ENCODE measurements at regions not wholly inside any gene's neighbourhood (a gene's known extent, or its start where the extent isn't known, plus 50 kb on each side); places are given as distances from the start of the nearest gene placed in this dataset.

- TF ChIP-seq CREB5 (CRISPR knock-in tag; IDR thresholded peaks at IDR 0.05; ENCODE audit: low read depth) = no peak
- no peak for TF ChIP-seq RARB (CRISPR knock-in tag; IDR thresholded peaks at IDR 0.05)
- TF ChIP-seq SNAI2 (CRISPR knock-in tag; IDR thresholded peaks at IDR 0.05) = no peak
- TF ChIP-seq, protein P1, sequence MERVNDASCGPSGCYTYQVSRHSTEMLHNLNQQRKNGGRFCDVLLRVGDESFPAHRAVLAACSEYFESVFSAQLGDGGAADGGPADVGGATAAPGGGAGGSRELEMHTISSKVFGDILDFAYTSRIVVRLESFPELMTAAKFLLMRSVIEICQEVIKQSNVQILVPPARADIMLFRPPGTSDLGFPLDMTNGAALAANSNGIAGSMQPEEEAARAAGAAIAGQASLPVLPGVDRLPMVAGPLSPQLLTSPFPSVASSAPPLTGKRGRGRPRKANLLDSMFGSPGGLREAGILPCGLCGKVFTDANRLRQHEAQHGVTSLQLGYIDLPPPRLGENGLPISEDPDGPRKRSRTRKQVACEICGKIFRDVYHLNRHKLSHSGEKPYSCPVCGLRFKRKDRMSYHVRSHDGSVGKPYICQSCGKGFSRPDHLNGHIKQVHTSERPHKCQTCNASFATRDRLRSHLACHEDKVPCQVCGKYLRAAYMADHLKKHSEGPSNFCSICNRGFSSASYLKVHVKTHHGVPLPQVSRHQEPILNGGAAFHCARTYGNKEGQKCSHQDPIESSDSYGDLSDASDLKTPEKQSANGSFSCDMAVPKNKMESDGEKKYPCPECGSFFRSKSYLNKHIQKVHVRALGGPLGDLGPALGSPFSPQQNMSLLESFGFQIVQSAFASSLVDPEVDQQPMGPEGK (CRISPR knock-in tag; IDR thresholded peaks at IDR 0.05; ENCODE audit: borderline replicate concordance) = no peak
- TF ChIP-seq ESRRG (CRISPR knock-in tag; IDR thresholded peaks at IDR 0.05) = no peak
- no peak for TF ChIP-seq CSDC2 (CRISPR knock-in tag; IDR thresholded peaks at IDR 0.05)
- TF ChIP-seq, protein P2, sequence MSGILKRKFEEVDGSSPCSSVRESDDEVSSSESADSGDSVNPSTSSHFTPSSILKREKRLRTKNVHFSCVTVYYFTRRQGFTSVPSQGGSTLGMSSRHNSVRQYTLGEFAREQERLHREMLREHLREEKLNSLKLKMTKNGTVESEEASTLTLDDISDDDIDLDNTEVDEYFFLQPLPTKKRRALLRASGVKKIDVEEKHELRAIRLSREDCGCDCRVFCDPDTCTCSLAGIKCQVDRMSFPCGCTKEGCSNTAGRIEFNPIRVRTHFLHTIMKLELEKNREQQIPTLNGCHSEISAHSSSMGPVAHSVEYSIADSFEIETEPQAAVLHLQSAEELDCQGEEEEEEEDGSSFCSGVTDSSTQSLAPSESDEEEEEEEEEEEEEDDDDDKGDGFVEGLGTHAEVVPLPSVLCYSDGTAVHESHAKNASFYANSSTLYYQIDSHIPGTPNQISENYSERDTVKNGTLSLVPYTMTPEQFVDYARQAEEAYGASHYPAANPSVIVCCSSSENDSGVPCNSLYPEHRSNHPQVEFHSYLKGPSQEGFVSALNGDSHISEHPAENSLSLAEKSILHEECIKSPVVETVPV (CRISPR knock-in tag; IDR thresholded peaks at IDR 0.05) = no peak
- no peak for TF ChIP-seq ZNF565 (CRISPR knock-in tag; conservative IDR thresholded peaks at IDR 0.05; ENCODE audit: low read depth)
- TF ChIP-seq POU6F1 (CRISPR knock-in tag; IDR thresholded peaks at IDR 0.05; ENCODE audit: borderline replicate concordance, low read depth) = no peak
- no peak for TF ChIP-seq ZFP3 (CRISPR knock-in tag; IDR thresholded peaks at IDR 0.05)
- TF ChIP-seq ZNF70 (CRISPR knock-in tag; IDR thresholded peaks at IDR 0.05) = no peak
Measured at GRCh38 chr14:106201376-106201775, 675.0 kb downstream of the TMEM121 start.
